ENCODE measurements at regions not wholly inside any gene's neighbourhood (a gene's known extent, or its start where the extent isn't known, plus 50 kb on each side); places are given as distances from the start of the nearest gene placed in this dataset.
"Not testable (repeated sequence)": the region's sequence is repeated elsewhere in the genome, so short reads cannot be mapped to it uniquely, and the experiment has no call there.

DNA sequence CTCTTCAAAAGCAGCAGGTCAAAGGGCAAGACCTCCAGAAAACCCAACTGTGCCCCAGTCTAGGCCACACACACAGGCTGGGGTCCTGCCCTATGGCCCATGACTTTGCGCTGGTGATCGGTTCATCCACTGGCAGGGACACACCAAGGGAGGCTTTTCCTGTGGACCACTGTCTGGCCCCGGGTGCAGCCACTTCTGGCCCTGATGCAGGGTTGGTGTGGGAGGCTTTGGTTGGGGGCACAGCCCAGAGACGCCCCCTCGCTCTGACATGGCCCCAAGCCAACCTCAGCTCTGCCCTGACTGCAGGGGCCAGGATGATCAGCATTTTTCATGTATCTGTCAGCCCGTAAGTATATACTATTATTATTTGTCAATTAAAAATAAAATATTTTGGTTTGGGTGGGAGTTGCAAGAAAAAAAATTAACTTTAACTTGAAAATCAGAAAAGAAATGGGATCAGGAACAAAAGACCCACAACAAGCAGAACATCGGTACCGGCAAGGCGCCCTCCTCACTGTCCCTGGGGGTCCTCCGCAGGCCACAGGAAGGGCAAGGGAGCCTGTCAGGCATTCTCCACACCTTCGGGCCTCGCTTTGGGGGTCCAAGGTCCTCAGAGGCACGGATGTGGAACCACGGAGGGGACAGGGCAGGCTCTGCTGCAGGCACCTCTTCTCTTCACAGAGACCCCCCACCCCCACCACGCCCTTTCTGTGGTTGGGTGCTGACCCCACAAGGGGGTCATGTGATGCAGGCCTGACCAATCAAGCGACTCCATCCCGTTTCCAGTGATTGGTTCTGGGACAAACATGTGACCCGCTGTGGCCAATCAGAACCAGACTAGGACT, 181.5 kb upstream of the SFSWAP start:
- H3K36me3 ChIP-seq, result no peaks in the 10 kb centered on the region
- no peaks in the 10 kb centered on the region for H4K20me1 ChIP-seq
- H3K27me3 ChIP-seq, result no peaks in the 10 kb centered on the region
- peaks cover 3% of the 10 kb centered on the region; the same call in 1 of the 2 replicates for H3K9me3 ChIP-seq
- H3K4me1 ChIP-seq, result peaks cover 7% of the 10 kb centered on the region
- no peak overlapping the region for H3K27ac ChIP-seq
- H3K4me2 ChIP-seq, result peak overlapping the region; percentile 34; the same call in 1 of the 2 replicates
- TF ChIP-seq Cebpa-rat (IDR thresholded peaks at IDR 0.05), result no peak
- no peak overlapping the region for H3K9ac ChIP-seq
- H3K4me3 ChIP-seq, result no peak overlapping the region

DNA sequence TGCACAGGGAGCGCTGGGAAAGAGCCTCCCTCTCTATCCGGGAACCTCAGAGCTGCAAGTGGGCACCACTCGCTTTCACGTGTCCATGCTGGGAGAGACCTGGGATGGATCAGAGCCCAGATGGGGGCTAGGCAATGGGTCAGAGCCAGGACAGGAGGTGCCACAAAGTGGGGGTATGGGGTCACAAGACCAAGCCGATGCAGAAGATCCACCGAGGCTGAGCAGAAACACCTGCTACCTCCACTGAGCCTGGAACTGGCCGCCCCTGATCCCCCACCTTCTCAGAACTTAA, 180.9 kb upstream of the SFSWAP start:
- no peak for TF ChIP-seq Cebpa-rat (IDR thresholded peaks at IDR 0.05)
- Histone ChIP-seq H3K4me1 (peaks cover 7% of the 10 kb centered on the region), H3K36me3 (no peaks in the 10 kb centered on the region), H3K27ac (no peak overlapping the region), H4K20me1 (no peaks in the 10 kb centered on the region), H3K27me3 (no peaks in the 10 kb centered on the region), H3K9ac (no peak overlapping the region), H3K4me2 (no peak overlapping the region), H3K9me3 (peaks cover 3% of the 10 kb centered on the region; the same call in 1 of the 2 replicates), H3K4me3 (no peak overlapping the region)

DNA sequence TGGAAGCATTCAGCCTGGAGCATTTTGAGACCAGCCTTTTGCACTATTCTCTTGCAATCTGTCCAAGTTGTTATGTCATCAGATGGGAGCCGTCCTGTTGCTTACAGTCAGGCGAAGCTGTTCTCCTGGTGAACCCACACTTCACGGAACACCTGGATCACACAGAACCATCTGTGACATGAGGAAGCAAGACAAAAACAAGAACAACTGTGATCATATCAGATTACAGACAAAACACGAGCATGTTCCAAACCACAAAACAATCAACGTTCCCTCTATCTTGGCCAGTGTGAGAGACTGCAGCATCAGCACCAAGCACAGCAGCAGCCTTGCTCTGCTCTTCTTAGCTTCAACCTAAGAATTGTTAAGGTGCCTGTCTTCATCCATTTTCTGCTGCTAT, 180.5 kb upstream of the SFSWAP start:
- no peak for TF ChIP-seq Cebpa-rat (IDR thresholded peaks at IDR 0.05)
- H4K20me1 ChIP-seq, result no peaks in the 10 kb centered on the region
- H3K4me3 ChIP-seq, result no peak overlapping the region
- no peak overlapping the region for H3K9ac ChIP-seq
- H3K36me3 ChIP-seq, result no peaks in the 10 kb centered on the region
- H3K27ac ChIP-seq, result no peak overlapping the region
- H3K4me1 ChIP-seq, result peaks cover 7% of the 10 kb centered on the region
- no peak overlapping the region for H3K4me2 ChIP-seq
- peaks cover 3% of the 10 kb centered on the region; the same call in 1 of the 2 replicates for H3K9me3 ChIP-seq
- H3K27me3 ChIP-seq, result no peaks in the 10 kb centered on the region

DNA sequence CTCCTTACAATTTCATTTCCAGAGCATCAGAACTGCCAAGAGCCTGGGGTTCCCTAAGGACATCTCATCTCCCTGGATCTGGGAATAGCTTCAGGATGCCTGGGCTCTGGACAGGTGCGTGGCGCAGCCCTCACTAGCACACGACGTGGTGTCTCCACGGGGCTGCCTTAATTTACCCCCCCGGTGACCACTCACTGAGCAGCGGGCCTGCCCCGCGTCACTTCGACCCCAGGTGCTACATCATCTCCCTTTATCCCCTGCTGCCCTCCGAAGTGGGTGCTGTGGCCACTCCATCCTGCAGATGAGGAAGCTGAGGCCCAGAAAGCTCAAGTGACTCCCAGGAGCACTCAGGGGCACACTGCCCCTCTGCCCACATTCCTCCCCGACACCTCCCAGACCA, 177.8 kb upstream of the SFSWAP start:
- H3K9me3 ChIP-seq, result peaks cover 3% of the 10 kb centered on the region; the same call in 1 of the 2 replicates
- H3K9ac ChIP-seq, result no peak overlapping the region
- H3K27me3 ChIP-seq, result no peaks in the 10 kb centered on the region
- H3K36me3 ChIP-seq, result no peaks in the 10 kb centered on the region
- H3K4me2 ChIP-seq, result no peak overlapping the region
- no peak overlapping the region for H3K4me3 ChIP-seq
- no peaks in the 10 kb centered on the region for H4K20me1 ChIP-seq
- no peak overlapping the region for H3K27ac ChIP-seq
- no peak for TF ChIP-seq Cebpa-rat (IDR thresholded peaks at IDR 0.05)
- H3K4me1 ChIP-seq, result peaks cover 7% of the 10 kb centered on the region

DNA sequence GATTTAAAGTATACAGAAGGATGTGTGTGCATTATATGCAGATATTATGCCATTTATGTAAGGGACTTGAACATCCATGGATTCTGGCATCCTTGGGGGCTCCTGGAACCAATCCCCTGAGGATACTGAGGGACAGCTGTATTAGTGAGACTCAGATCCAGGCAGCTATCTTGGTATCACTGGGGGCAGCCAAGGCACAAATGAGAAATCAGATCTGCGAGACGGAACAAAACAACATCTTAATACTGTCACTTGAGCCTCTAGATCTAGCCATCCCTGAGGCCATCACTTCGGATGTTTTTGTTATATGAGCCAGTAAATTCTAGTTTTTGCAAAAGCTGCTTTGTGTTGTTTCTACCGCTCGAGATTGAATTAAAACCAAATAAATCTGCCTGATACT, 175.1 kb upstream of the SFSWAP start:
- no peak for TF ChIP-seq Cebpa-rat (IDR thresholded peaks at IDR 0.05)
- H3K4me1 ChIP-seq, result no peaks in the 10 kb centered on the region

DNA sequence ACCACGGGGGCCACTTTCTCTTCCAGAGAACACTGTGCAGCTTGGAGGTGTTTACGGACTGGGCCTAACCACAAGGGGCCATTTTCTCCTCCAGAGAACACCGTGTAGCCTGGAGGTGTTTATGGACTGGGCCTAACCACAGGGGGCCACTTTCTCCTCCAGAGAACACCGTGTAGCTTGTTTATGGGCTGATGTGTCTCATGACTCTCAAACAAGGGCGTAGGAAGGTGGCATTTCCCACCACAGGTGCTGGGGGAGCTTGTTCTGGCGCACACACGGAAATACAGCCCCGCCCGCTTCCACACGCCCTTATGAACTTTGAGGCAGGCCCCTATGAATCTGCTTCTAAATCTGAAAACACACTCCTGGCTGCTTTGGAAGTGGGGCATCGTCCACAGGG, 174.6 kb upstream of the SFSWAP start:
- Histone ChIP-seq H3K9me3 (no peaks in the 10 kb centered on the region), H3K27me3 (no peaks in the 10 kb centered on the region), H3K27ac (no peak overlapping the region), H3K4me1 (no peaks in the 10 kb centered on the region), H3K36me3 (no peaks in the 10 kb centered on the region), H3K9ac (no peak overlapping the region), H3K4me2 (no peak overlapping the region), H3K4me3 (no peak overlapping the region), H4K20me1 (no peaks in the 10 kb centered on the region)
- TF ChIP-seq Cebpa-rat (IDR thresholded peaks at IDR 0.05), result no peak

More for the DNA sequence above, 175.1 kb upstream of the SFSWAP start:
- H3K36me3 ChIP-seq, result no peaks in the 10 kb centered on the region
- H3K27ac ChIP-seq, result no peak overlapping the region
- no peaks in the 10 kb centered on the region for H3K9me3 ChIP-seq
- H3K4me3 ChIP-seq, result no peak overlapping the region
- H4K20me1 ChIP-seq, result no peaks in the 10 kb centered on the region
- no peak overlapping the region for H3K9ac ChIP-seq
- no peak overlapping the region for H3K4me2 ChIP-seq
- no peaks in the 10 kb centered on the region for H3K27me3 ChIP-seq

DNA sequence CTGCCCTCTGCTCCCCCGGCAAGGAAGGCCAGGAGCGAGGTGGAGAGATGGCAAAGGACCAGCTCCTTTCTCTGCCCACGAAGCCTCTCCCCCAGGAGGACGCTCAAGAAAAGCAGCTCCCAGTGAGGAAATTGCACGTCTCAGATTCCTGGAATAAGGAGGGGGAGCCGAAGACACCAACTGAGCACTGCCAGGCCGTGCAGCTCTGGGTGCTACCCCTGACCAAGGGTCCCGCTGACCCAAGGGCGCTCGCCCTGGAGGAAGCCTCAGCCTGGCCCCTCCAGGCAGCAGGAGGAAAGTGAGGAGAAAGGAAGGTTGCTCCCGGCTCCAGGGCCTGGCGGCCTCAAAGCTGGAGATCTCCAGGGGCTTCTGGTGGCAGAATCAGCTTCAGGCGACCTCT, 174.1 kb upstream of the SFSWAP start:
- no peaks in the 10 kb centered on the region for H4K20me1 ChIP-seq
- H3K4me2 ChIP-seq, result no peak overlapping the region
- no peak for TF ChIP-seq Cebpa-rat (IDR thresholded peaks at IDR 0.05)
- H3K4me1 ChIP-seq, result no peaks in the 10 kb centered on the region
- H3K27ac ChIP-seq, result no peak overlapping the region
- H3K9me3 ChIP-seq, result no peaks in the 10 kb centered on the region
- no peak overlapping the region for H3K9ac ChIP-seq
- H3K4me3 ChIP-seq, result no peak overlapping the region
- no peaks in the 10 kb centered on the region for H3K27me3 ChIP-seq
- no peaks in the 10 kb centered on the region for H3K36me3 ChIP-seq

DNA sequence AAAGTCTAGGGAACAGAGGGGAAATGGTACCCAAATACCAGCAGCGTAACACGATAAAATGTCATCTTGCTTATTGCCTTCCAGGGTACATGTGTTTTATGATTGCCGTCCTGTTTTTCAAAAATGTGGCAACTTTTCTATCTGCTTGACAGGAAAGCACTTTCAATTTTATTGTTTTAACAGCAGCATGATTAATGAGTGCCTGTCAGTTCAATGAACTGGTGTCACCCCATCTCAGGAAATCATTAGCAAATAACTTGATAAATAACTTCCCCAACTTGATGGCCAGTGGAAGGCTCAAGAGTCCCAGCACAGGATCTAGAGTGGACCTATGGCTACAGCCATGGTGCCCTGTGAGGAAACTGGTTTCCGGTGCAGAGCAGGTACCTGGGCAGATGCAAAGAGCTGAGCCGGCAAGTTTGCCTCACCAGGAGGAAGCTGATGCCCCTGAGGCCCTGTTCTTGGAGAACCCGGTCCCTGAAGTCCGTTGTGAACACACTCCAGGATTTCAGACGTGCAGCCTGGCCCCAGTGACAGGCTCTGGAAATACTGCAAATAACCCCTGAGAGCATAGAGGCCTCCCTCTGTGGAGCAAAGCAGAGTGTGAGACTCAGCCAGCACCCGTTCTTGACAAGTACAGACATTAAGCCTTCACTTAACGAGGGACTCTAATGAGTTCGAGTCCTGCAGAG, 173.5 kb upstream of the SFSWAP start:
- Histone ChIP-seq H3K4me2 (no peak overlapping the region), H3K36me3 (no peaks in the 10 kb centered on the region), H4K20me1 (no peaks in the 10 kb centered on the region), H3K27me3 (no peaks in the 10 kb centered on the region), H3K4me1 (no peaks in the 10 kb centered on the region), H3K4me3 (no peak overlapping the region), H3K27ac (no peak overlapping the region), H3K9me3 (no peaks in the 10 kb centered on the region), H3K9ac (no peak overlapping the region)
- TF ChIP-seq Cebpa-rat (IDR thresholded peaks at IDR 0.05), result no peak

DNA sequence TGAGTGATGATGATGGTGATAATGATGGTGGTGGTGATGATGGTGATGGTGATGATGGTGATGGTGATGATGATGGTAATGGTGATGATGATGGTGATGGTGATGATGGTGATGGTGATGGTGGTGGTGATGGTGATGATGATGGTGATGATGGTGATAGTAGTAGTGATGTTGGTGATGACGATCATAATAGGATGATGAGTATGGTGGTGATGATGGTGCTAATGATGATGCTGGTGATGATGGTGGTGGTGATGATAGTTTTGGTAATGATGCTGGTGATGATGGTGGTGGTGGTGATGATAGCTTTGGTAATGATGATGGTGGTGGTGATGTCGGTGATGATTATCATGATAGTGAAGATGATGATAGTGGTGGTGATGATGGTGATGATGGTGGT, 171.5 kb upstream of the SFSWAP start:
- no peak for TF ChIP-seq Cebpa-rat (IDR thresholded peaks at IDR 0.05)
- H3K27ac ChIP-seq, result no peak overlapping the region
- H3K4me2 ChIP-seq, result no peak overlapping the region
- no peaks in the 10 kb centered on the region for H3K4me1 ChIP-seq
- H3K9ac ChIP-seq, result no peak overlapping the region
- no peaks in the 10 kb centered on the region for H3K27me3 ChIP-seq
- H3K36me3 ChIP-seq, result no peaks in the 10 kb centered on the region
- no peaks in the 10 kb centered on the region for H4K20me1 ChIP-seq
- peaks cover under 1% of the 10 kb centered on the region; the same call in 1 of the 2 replicates for H3K9me3 ChIP-seq
- H3K4me3 ChIP-seq, result no peak overlapping the region

DNA sequence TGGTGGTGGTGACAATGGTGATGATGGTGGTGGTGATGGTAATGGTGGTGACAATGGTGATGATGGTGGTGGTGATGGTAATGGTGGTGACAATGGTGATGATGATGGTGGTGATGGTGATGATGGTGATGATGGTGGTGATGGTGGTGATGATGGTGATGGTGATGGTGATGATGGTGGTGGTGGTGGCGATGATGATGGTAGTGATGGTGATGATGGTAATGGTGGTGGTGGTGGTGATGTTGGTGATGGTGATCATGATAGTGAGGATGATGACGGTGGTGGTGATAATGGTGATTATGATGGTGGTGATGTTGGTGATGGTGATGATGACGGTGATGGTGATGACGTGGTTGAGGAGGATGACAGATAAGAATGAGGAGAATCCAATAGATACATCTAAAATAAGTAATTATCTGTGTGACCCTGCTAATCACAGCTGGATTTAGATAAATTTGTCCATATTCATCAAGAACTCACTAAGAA, 170.7 kb upstream of the SFSWAP start:
- Histone ChIP-seq H3K4me1 (no peaks in the 10 kb centered on the region), H4K20me1 (no peaks in the 10 kb centered on the region), H3K9me3 (peaks cover 8% of the 10 kb centered on the region; the same call in 1 of the 2 replicates), H3K27me3 (no peaks in the 10 kb centered on the region), H3K4me3 (no peak overlapping the region), H3K27ac (no peak overlapping the region), H3K36me3 (no peaks in the 10 kb centered on the region), H3K4me2 (no peak overlapping the region), H3K9ac (no peak overlapping the region)
- no peak for TF ChIP-seq Cebpa-rat (IDR thresholded peaks at IDR 0.05)

DNA sequence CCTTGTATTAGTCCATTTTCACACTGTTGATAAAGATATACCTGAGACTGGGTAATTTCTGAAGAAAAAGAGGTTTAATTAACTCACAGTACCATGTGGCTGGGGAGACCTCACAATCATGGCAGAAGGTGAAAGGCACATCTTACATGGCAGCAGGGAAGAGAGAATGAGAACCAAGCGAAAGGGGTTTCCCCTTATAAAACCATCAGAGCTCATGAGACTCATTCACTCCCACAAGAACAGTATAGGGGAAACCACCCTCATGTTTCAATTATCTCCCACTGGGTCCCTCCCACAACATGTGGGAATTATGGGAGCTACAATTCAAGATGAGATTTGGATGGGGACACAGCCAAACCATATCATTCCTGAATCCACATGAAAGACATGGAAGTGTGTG, 169.4 kb upstream of the SFSWAP start:
- not testable (repeated sequence) for H3K4me1 ChIP-seq, H3K9ac ChIP-seq, H3K27ac ChIP-seq, H3K36me3 ChIP-seq, H4K20me1 ChIP-seq, H3K4me3 ChIP-seq, H3K4me2 ChIP-seq, H3K27me3 ChIP-seq, H3K9me3 ChIP-seq

Measured in BLaER1 (cell line).